Glutamatergic neuron (in vitro differentiated cells): ENCODE measurements at regions not wholly inside any gene's neighbourhood (a gene's known extent, or its start where the extent isn't known, plus 50 kb on each side); places are given as distances from the start of the nearest gene placed in this dataset.

Source experiments
- DNase-seq: peaks from one replicate; pipeline ENCODE4 v3.0.0; 2022
- H3K27ac Mint-ChIP-seq: one replicate; pipeline ENCODE4 v1.8.0; 2020; ENCODE audit warnings: mild to moderate bottlenecking, mixed read lengths, inconsistent platforms; ENCODE audit not compliant: unreplicated experiment
- H3K27me3 Mint-ChIP-seq: one replicate; pipeline ENCODE4 v1.8.0; 2020; ENCODE audit warnings: mild to moderate bottlenecking, moderate library complexity, mixed read lengths, inconsistent platforms; ENCODE audit not compliant: unreplicated experiment
- H3K36me3 Mint-ChIP-seq: one replicate; pipeline ENCODE4 v1.8.0; 2020; ENCODE audit warnings: mild to moderate bottlenecking, mixed read lengths, inconsistent platforms; ENCODE audit not compliant: unreplicated experiment
- H3K4me1 Mint-ChIP-seq: one replicate; pipeline ENCODE4 v1.8.0; 2020; ENCODE audit warnings: mild to moderate bottlenecking, low read depth, mixed read lengths, inconsistent platforms; ENCODE audit not compliant: unreplicated experiment
- H3K4me3 Mint-ChIP-seq: one replicate; pipeline ENCODE4 v1.8.0; 2020; ENCODE audit warnings: mild to moderate bottlenecking, mixed read lengths, inconsistent platforms; ENCODE audit not compliant: unreplicated experiment
- H3K9me3 Mint-ChIP-seq: one replicate; pipeline ENCODE4 v1.8.0; 2020; ENCODE audit warnings: mild to moderate bottlenecking, moderate library complexity, mixed read lengths, inconsistent platforms; ENCODE audit not compliant: unreplicated experiment
- CTCF ChIP-seq: fragments of 200-600 bp; sonication (generic); IDR thresholded peaks from one replicate; pipeline ENCODE4 v1.5.0; 2021; ENCODE audit not compliant: partially characterized antibody, unreplicated experiment

GRCh38 chr2:172229125-172229524 lies 126.4 kb upstream of the DLX2 start:
- no peak for TF ChIP-seq CTCF
- Mint-ChIP-seq H3K27ac (no peak overlapping the region), H3K4me3 (no peak overlapping the region), H3K4me1 (no peaks in the 10 kb centered on the region), H3K36me3 (no peaks in the 10 kb centered on the region), H3K9me3 (peaks cover 6% of the 10 kb centered on the region), H3K27me3 (peaks cover 6% of the 10 kb centered on the region)
- no peak for DNase-seq

GRCh38 chr2:172230332-172230888 lies 127.7 kb upstream of the DLX2 start:
- Mint-ChIP-seq H3K27me3 (peaks cover 18% of the 10 kb centered on the region), H3K4me3 (no peak overlapping the region), H3K4me1 (no peaks in the 10 kb centered on the region), H3K9me3 (peaks cover 6% of the 10 kb centered on the region), H3K27ac (no peak overlapping the region), H3K36me3 (no peaks in the 10 kb centered on the region)
- TF ChIP-seq CTCF, result no peak
- DNase-seq, result no peak

- H3K27ac Mint-ChIP-seq, result no peak overlapping the region
- no peak for DNase-seq
- peaks cover 6% of the 10 kb centered on the region for H3K9me3 Mint-ChIP-seq
These were observed 128.2 kb upstream of the DLX2 start for GRCh38 chr2:172230889-172231401.

GRCh38 chr2:172231508-172231907 lies 128.8 kb upstream of the DLX2 start:
- Mint-ChIP-seq H3K4me3 (no peak overlapping the region), H3K9me3 (peaks cover 6% of the 10 kb centered on the region), H3K27me3 (peaks cover 22% of the 10 kb centered on the region), H3K4me1 (no peaks in the 10 kb centered on the region), H3K36me3 (no peaks in the 10 kb centered on the region), H3K27ac (no peak overlapping the region)
- no peak for TF ChIP-seq CTCF
- DNase-seq, result no peak

More at GRCh38 chr2:172230889-172231401, 128.2 kb upstream of the DLX2 start:
- TF ChIP-seq CTCF, result no peak
- H3K4me3 Mint-ChIP-seq, result no peak overlapping the region
- H3K27me3 Mint-ChIP-seq, result peaks cover 20% of the 10 kb centered on the region
- no peaks in the 10 kb centered on the region for H3K36me3 Mint-ChIP-seq
- H3K4me1 Mint-ChIP-seq, result no peaks in the 10 kb centered on the region

GRCh38 chr2:172232708-172233396 lies 130.2 kb upstream of the DLX2 start:
- TF ChIP-seq CTCF, result no peak
- peaks cover 6% of the 10 kb centered on the region for H3K9me3 Mint-ChIP-seq
- H3K4me3 Mint-ChIP-seq, result no peak overlapping the region
- no peak overlapping the region for H3K27ac Mint-ChIP-seq
- H3K36me3 Mint-ChIP-seq, result no peaks in the 10 kb centered on the region
- peaks cover 22% of the 10 kb centered on the region for H3K27me3 Mint-ChIP-seq
- DNase-seq, result no peak
- no peaks in the 10 kb centered on the region for H3K4me1 Mint-ChIP-seq
